Cardiac fibroblast (primary cell): ENCODE measurements at regions not wholly inside any gene's neighbourhood (a gene's known extent, or its start where the extent isn't known, plus 50 kb on each side); places are given as distances from the start of the nearest gene placed in this dataset.
"Not testable (repeated sequence)": the region's sequence is repeated elsewhere in the genome, so short reads cannot be mapped to it uniquely, and the experiment has no call there.

Experiments used
- DNase-seq, 2 donors: peaks; one replicate each; pipeline versions ENCODE4 v3.0.0 to v3.0.0-alpha.2; 2010; ENCODE audit warnings: low read depth in 2 of 2
- H3K4me3 ChIP-seq, 2 donors: replicated peaks in 1 of 2; 1 replicate in 1 of 2; 2 replicates in 1 of 2; pipeline ENCODE4 v1.5.1; 2011; ENCODE audit warnings: low read depth in 2 of 2, low read length in 2 of 2, mild to moderate bottlenecking in 2 of 2, moderate library complexity in 1 of 2

- DNase-seq, H3K4me3 ChIP-seq: not testable (repeated sequence)
These were observed 1969.6 kb downstream of the FOXD4L5 start for GRCh38 chr9:63315387-63315786.

- DNase-seq, H3K4me3 ChIP-seq: not testable (repeated sequence)
These were observed 1988.2 kb downstream of the FOXD4L5 start for GRCh38 chr9:63296848-63297247.

- H3K4me3 ChIP-seq, DNase-seq: not testable (repeated sequence)
These were observed 1988.6 kb downstream of the FOXD4L5 start for GRCh38 chr9:63296366-63296765.

GRCh38 chr9:63289971-63290370, 1995.0 kb downstream of the FOXD4L5 start:
- DNase-seq, result peak; percentile 12 to 18
- H3K4me3 ChIP-seq, result not testable (repeated sequence)
